ENCODE measurements at regions not wholly inside any gene's neighbourhood (a gene's known extent, or its start where the extent isn't known, plus 50 kb on each side); places are given as distances from the start of the nearest gene placed in this dataset.

DNA sequence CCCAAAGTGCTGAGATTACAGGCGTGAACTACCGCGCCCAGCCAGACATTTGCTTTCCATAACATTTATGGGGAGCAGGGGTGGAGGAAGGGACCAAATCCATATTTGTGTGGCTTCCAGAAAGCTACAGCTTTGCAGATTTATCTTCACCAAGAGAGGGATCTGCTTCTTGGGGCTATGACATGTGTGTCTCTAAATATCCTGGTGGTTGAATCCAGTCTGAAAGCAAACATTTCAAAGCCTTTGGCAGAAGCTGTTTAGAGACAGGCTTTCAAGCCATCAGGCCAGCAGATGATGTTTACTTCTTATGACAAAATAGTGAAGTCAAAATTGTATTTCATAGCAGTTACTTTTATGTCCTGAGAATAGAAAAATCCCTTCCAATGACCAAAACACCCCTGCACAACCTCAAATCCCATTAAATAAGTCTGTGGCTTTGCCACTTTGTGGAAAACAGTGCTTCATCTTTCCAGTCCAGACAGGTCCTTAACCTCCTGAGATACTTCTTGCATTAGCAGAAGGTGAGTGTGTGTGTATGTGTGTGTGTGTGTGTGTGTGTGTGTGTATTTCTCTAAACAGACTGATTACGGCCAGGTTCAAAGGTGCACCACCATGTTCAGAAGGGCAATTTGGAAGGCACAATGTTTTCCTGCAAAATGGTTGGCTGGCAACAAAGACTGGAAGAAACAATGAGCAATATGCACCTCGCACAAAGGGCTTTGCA is 191.4 kb upstream of the LRIG1 start (continued):
- TF ChIP-seq, protein P1, sequence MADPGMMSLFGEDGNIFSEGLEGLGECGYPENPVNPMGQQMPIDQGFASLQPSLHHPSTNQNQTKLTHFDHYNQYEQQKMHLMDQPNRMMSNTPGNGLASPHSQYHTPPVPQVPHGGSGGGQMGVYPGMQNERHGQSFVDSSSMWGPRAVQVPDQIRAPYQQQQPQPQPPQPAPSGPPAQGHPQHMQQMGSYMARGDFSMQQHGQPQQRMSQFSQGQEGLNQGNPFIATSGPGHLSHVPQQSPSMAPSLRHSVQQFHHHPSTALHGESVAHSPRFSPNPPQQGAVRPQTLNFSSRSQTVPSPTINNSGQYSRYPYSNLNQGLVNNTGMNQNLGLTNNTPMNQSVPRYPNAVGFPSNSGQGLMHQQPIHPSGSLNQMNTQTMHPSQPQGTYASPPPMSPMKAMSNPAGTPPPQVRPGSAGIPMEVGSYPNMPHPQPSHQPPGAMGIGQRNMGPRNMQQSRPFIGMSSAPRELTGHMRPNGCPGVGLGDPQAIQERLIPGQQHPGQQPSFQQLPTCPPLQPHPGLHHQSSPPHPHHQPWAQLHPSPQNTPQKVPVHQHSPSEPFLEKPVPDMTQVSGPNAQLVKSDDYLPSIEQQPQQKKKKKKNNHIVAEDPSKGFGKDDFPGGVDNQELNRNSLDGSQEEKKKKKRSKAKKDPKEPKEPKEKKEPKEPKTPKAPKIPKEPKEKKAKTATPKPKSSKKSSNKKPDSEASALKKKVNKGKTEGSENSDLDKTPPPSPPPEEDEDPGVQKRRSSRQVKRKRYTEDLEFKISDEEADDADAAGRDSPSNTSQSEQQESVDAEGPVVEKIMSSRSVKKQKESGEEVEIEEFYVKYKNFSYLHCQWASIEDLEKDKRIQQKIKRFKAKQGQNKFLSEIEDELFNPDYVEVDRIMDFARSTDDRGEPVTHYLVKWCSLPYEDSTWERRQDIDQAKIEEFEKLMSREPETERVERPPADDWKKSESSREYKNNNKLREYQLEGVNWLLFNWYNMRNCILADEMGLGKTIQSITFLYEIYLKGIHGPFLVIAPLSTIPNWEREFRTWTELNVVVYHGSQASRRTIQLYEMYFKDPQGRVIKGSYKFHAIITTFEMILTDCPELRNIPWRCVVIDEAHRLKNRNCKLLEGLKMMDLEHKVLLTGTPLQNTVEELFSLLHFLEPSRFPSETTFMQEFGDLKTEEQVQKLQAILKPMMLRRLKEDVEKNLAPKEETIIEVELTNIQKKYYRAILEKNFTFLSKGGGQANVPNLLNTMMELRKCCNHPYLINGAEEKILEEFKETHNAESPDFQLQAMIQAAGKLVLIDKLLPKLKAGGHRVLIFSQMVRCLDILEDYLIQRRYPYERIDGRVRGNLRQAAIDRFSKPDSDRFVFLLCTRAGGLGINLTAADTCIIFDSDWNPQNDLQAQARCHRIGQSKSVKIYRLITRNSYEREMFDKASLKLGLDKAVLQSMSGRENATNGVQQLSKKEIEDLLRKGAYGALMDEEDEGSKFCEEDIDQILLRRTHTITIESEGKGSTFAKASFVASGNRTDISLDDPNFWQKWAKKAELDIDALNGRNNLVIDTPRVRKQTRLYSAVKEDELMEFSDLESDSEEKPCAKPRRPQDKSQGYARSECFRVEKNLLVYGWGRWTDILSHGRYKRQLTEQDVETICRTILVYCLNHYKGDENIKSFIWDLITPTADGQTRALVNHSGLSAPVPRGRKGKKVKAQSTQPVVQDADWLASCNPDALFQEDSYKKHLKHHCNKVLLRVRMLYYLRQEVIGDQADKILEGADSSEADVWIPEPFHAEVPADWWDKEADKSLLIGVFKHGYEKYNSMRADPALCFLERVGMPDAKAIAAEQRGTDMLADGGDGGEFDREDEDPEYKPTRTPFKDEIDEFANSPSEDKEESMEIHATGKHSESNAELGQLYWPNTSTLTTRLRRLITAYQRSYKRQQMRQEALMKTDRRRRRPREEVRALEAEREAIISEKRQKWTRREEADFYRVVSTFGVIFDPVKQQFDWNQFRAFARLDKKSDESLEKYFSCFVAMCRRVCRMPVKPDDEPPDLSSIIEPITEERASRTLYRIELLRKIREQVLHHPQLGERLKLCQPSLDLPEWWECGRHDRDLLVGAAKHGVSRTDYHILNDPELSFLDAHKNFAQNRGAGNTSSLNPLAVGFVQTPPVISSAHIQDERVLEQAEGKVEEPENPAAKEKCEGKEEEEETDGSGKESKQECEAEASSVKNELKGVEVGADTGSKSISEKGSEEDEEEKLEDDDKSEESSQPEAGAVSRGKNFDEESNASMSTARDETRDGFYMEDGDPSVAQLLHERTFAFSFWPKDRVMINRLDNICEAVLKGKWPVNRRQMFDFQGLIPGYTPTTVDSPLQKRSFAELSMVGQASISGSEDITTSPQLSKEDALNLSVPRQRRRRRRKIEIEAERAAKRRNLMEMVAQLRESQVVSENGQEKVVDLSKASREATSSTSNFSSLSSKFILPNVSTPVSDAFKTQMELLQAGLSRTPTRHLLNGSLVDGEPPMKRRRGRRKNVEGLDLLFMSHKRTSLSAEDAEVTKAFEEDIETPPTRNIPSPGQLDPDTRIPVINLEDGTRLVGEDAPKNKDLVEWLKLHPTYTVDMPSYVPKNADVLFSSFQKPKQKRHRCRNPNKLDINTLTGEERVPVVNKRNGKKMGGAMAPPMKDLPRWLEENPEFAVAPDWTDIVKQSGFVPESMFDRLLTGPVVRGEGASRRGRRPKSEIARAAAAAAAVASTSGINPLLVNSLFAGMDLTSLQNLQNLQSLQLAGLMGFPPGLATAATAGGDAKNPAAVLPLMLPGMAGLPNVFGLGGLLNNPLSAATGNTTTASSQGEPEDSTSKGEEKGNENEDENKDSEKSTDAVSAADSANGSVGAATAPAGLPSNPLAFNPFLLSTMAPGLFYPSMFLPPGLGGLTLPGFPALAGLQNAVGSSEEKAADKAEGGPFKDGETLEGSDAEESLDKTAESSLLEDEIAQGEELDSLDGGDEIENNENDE (IDR thresholded peaks at IDR 0.05; ENCODE audit: insufficient replicate concordance, low read length) = no peak
- no peak for TF ChIP-seq KDM4A (IDR thresholded peaks at IDR 0.05; ENCODE audit: low read depth, low read length, severe bottlenecking)
- TF ChIP-seq GABPA (IDR thresholded peaks at IDR 0.05; ENCODE audit: borderline replicate concordance, insufficient read depth, low read length) = no peak

All from H1 (cell line).